ENCODE measurements at regions not wholly inside any gene's neighbourhood (a gene's known extent, or its start where the extent isn't known, plus 50 kb on each side); places are given as distances from the start of the nearest gene placed in this dataset.

- Histone ChIP-seq H3K27me3 (no peaks in the 10 kb centered on the region), H3K27ac (peak overlapping the region in 1 of 4 donors; percentile 21), H3K9me3 (no peaks in the 10 kb centered on the region), H3K36me3 (replicated peaks in 1 of 2; ENCODE audit: insufficient read depth in 1 of 2, low read depth in 2 of 2) (no peaks in the 10 kb centered on the region), H3K4me3 (no peak overlapping the region), H3K4me1 (no peaks in the 10 kb centered on the region)
- intact Hi-C loops (cut with DNase I): no loop called here
- TF ChIP-seq, protein P1, sequence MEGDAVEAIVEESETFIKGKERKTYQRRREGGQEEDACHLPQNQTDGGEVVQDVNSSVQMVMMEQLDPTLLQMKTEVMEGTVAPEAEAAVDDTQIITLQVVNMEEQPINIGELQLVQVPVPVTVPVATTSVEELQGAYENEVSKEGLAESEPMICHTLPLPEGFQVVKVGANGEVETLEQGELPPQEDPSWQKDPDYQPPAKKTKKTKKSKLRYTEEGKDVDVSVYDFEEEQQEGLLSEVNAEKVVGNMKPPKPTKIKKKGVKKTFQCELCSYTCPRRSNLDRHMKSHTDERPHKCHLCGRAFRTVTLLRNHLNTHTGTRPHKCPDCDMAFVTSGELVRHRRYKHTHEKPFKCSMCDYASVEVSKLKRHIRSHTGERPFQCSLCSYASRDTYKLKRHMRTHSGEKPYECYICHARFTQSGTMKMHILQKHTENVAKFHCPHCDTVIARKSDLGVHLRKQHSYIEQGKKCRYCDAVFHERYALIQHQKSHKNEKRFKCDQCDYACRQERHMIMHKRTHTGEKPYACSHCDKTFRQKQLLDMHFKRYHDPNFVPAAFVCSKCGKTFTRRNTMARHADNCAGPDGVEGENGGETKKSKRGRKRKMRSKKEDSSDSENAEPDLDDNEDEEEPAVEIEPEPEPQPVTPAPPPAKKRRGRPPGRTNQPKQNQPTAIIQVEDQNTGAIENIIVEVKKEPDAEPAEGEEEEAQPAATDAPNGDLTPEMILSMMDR (IDR thresholded peaks at IDR 0.05): no peak
- 21 to 23% methylated on average over 5 of the region's 5 CpGs for WGBS, 2 donors
- ATAC-seq: peak; percentile 53
- DNase-seq: peak in 2 of 4 donors; percentile 4 to 18
These were observed 519.3 kb upstream of the CXorf51A start for GRCh38 chrX:147333821-147334220.

- no peak overlapping the region for H3K27ac ChIP-seq
- no peaks in the 10 kb centered on the region for H3K9me3 ChIP-seq
- no peak for DNase-seq
- H3K27me3 ChIP-seq: no peaks in the 10 kb centered on the region
- TF ChIP-seq, protein P1 (IDR thresholded peaks at IDR 0.05): no peak
- TF ChIP-seq POLR2A (IDR thresholded peaks at IDR 0.05): no peak
- H3K4me1 ChIP-seq: no peaks in the 10 kb centered on the region
- 75 to 92% methylated on average over 3 of the region's 3 CpGs for WGBS, 2 donors
- H3K36me3 ChIP-seq (replicated peaks in 1 of 2; ENCODE audit: insufficient read depth in 1 of 2, low read depth in 2 of 2): no peaks in the 10 kb centered on the region
- H3K4me3 ChIP-seq: no peak overlapping the region
- intact Hi-C loops (cut with DNase I): no loop called here
- no peak for ATAC-seq
These were observed 508.0 kb upstream of the CXorf51A start for GRCh38 chrX:147322496-147322895.

GRCh38 chrX:147315483-147315882, 500.9 kb upstream of the CXorf51A start:
- H3K27me3 ChIP-seq: no peaks in the 10 kb centered on the region
- TF ChIP-seq, protein P1 (IDR thresholded peaks at IDR 0.05): no peak
- TF ChIP-seq POLR2A (IDR thresholded peaks at IDR 0.05): no peak
- H3K9me3 ChIP-seq: no peaks in the 10 kb centered on the region
- intact Hi-C loops (cut with DNase I): no loop called here
- no peak for DNase-seq
- H3K36me3 ChIP-seq (replicated peaks in 1 of 2; ENCODE audit: insufficient read depth in 1 of 2, low read depth in 2 of 2): no peaks in the 10 kb centered on the region
- H3K27ac ChIP-seq: no peak overlapping the region
- no peak overlapping the region for H3K4me3 ChIP-seq
- no peaks in the 10 kb centered on the region for H3K4me1 ChIP-seq
- 86 to 94% methylated on average over 1 of the region's 1 CpG for WGBS, 2 donors
- no peak for ATAC-seq
